SK-MEL-5 (cell line): ENCODE measurements at regions not wholly inside any gene's neighbourhood (a gene's known extent, or its start where the extent isn't known, plus 50 kb on each side); places are given as distances from the start of the nearest gene placed in this dataset.
"Not testable (repeated sequence)": the region's sequence is repeated elsewhere in the genome, so short reads cannot be mapped to it uniquely, and the experiment has no call there.

Experiments used
- DNase-seq: peaks from one replicate; pipeline ENCODE4 v3.0.0-alpha.2; 2016; ENCODE audit warnings: low read depth, low spot score
- in situ Hi-C: cut with HindIII; loops from 2 replicates; pipeline ENCODE4 v1.10.0; 2016; ENCODE audit warnings: low sequenced_read_pairs, high pct_unique_total_duplicates, low pct_unique_long_range_greater_than_20kb

DNA sequence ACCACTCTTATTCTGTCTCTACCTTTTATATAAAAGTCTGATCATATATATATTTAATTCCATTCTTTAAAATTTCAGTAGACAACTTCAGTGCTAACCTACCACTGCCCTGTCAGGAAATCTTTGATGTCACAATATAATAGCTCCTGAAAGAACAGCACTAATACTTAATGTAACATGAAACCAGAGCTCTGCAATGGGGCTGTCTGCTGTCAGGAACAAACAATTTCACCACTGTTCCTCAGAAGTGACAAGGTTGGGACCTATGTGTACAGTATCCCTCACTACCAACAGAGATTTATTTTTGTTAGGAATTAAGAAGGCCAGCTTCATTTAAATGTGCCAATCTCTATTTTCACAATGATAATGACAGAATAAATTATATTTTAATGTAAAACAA lies 165.5 kb upstream of the C11orf58 start:
- in situ Hi-C loops: no loop called here
- peak; percentile 68 for DNase-seq

- no peak for DNase-seq
- in situ Hi-C loops: no loop called here
These were observed 177.3 kb upstream of the C11orf58 start for GRCh38 chr11:16561150-16561549.

DNA sequence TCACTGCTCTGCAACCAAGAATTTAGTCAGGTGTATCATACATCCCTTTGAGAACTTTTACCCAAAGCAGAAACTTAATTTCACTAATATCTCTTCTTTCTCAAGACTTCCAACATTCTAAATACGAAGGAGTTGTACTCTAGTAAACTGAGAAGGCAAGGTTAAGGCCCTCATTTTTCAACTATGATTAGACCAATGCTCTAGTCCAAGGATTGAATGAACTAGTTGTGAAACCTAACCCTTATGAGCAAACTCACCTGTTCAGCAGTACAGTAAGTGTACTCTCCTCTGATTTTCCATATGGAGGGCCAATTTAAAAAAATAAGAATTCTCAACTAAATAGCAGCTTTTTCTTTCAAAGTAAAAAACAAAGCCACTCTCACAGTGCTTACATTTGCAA lies 180.0 kb upstream of the C11orf58 start:
- DNase-seq: no peak
- in situ Hi-C loops: no loop called here

DNA sequence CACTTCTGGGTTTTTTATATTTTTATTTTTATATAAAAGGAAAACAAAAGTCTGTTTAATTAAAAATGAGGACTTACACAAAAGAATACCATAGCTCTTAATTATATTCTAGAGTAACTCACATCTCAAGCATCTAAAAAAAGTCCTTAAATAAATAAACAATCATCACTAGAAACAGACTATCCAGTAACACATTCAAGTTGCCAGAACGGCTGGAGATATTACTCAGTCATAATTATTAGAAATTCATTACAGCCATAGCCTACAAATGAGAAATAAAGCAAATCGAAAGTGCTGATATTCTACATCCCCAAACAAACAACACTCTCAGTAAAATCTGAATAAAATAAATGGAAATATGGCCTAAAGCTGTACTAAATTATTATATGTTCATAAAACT lies 182.5 kb upstream of the C11orf58 start:
- in situ Hi-C loops: no loop called here
- DNase-seq: no peak

GRCh38 chr11:16554361-16554760 lies 184.1 kb upstream of the C11orf58 start:
- no peak for DNase-seq
- in situ Hi-C loops: no loop called here

GRCh38 chr11:16547879-16548278 lies 190.6 kb upstream of the C11orf58 start:
- DNase-seq: no peak
- in situ Hi-C loops: no loop called here

DNA sequence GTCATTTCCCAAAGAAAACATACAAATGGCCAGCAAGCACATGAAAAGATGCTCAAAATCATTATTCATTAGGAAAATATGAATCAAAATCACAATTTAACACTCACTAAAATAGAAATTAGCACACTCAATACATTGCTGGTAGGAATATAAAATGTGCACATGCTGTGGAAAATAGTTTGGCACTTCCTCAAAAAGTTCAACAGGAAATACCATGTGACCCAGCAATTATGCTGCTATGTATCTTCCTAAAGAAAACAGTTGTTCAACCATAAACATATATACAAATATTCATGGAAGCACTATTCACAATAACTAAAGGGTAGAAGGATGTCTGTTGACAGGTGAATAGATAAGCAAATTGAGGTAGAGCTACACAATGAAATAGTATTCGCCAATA lies 187.3 kb upstream of the SOX6 start:
- no peak for DNase-seq
- in situ Hi-C loops: no loop called here

DNA sequence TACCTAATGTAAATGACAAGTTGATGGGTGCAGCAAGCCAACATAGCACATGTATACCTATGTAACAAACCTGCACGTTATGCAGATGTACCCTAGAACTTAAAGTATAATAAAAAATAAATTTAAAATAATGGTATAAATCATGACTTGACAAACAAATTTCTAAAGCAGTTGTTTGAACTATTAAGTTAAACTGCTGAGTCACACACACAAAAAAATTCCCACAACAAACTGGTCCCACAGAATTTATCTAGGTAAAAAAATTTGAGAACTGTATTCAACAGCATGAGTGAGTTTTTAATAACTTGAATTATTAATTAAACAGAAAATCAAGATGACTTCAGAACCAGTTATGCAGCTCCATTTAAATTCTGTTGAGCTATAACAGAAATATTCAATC lies 186.0 kb upstream of the SOX6 start:
- no peak for DNase-seq
- in situ Hi-C loops: no loop called here

- in situ Hi-C loops: no loop called here
- DNase-seq: no peak
These were observed 180.2 kb upstream of the SOX6 start for GRCh38 chr11:16536513-16536912.

DNA sequence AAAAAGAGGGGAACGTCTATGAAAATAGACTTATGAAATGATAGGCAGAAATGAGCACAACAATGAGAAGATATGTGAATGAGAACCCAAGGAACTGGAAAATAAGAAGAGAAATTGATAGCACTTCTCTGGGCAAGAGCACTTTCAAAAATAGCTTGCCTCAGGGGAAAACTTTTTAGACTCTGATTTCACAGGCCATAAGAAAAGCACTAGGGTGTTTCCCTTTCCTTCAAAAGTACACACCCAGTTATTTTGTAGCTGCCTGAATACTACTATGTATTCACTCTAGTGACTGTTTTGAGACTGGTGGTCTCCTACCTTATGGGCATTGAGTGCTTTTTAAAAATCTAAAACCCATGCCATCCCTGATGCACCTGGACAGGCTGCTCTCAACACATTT lies 172.3 kb upstream of the SOX6 start:
- DNase-seq: no peak
- in situ Hi-C loops: no loop called here

DNA sequence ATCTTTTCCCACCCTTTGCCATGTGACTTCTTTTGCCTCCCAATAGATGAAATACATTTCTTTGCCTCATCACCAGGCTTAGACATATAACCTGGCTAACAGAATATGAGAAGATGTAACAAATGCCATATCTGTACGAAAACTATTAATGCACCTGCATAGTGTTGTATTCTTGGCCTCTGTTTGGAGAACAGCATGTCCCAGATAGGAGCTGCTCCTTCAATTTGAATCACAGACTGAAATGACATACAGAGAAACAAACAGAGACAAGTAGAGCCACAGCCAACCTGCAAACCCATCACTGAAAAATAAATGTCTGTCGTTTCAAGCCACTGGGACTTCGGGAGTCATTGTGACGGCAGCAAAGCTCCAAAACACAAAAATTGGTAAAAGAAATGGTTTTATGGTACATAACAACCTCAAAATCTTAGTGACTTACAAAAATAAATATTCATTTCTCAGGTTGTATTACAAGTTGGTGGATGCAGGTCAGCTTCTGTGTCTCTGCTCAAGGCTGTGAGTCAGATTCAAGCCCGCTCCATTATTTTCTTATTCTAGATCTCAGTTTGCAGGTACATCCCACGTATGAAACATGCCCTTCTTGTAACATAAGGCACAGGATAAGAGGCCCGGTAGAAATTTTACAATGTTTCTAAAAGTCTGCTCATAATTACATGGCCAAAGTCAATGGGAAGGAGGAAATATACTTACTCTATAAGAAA lies 171.3 kb upstream of the SOX6 start:
- no peak for DNase-seq
- in situ Hi-C loops: no loop called here

DNA sequence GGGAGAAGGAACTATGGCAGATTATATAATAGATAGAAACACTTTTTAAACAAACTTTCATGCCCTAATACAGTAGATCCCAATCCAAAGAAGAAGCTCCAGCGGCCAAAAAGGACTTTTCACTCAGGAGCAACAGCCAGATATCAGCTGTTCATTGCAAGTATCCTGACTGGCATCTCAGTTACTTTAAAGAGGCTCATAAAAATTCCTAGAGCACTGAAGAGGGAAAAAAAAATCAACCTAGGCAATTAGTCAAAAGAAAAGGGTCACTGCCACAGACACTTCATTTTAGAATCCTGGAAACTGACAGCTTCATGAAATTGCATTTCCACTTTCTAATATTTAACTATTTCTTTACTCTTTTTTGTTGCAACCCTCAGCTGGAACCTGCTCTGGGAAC lies 170.6 kb upstream of the SOX6 start:
- in situ Hi-C loops: no loop called here
- no peak for DNase-seq

- in situ Hi-C loops, DNase-seq: not testable (repeated sequence)
These were observed 164.4 kb upstream of the SOX6 start for GRCh38 chr11:16520713-16521112.

GRCh38 chr11:16512899-16513241 lies 156.5 kb upstream of the SOX6 start:
- DNase-seq: no peak

DNA sequence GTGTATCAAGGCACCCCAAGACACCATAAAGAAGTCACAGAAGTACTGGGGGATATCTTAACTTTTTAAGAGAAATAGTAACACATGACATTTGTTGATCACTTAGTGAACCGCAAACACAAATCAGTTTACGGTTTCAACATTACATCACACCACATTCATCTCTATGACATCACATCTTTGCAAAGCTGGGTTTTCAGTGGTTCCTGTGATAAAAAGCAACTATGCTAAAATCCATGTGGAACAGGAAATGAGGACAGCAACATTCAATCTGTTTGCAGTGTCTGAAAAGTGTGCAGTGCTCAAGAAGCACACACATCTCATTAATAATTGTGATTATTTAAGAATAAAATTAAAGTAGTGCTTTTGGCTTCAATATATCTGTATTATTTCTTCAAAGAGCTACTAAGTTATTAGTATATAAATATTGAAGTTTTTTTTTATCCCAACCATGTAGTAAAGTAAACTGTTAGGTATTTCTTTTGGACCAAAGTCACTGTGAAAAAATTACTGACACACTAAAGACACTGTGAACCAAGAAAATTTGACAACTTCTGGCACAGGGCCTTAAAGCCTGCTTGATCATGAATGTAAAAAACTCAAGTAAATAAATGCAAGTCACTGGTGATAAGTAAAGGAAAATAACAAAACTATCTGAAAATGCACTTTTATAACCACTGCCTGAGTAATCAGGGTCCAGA lies 156.0 kb upstream of the SOX6 start:
- in situ Hi-C loops: no loop called here

More at GRCh38 chr11:16512899-16513241, 156.5 kb upstream of the SOX6 start:
- in situ Hi-C loops: no loop called here

GRCh38 chr11:16511116-16512114 lies 155.1 kb upstream of the SOX6 start:
- in situ Hi-C loops: no loop called here

More for the DNA sequence above, 156.0 kb upstream of the SOX6 start:
- DNase-seq: no peak

DNA sequence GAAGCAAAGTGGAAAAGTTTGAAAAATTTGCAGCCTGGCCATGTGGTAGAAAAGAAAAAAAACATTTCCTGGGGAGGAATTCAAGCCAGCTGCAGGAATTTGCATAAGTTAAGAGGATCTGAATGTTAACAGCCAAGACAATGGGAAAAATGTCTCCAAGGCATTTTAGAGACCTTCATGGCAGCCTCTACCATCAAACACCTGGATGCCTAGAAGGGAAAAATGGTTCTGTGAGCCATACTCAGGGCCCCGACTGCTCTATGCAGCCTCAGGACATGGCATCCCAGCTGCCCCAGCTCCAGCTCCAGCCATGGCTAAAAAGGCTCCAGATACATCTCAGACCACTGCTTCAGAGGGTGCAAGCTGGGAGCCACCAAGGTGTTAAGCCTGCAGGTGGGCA lies 149.1 kb upstream of the SOX6 start:
- no peak for DNase-seq
- in situ Hi-C loops: no loop called here

More at GRCh38 chr11:16511116-16512114, 155.1 kb upstream of the SOX6 start:
- DNase-seq: no peak

DNA sequence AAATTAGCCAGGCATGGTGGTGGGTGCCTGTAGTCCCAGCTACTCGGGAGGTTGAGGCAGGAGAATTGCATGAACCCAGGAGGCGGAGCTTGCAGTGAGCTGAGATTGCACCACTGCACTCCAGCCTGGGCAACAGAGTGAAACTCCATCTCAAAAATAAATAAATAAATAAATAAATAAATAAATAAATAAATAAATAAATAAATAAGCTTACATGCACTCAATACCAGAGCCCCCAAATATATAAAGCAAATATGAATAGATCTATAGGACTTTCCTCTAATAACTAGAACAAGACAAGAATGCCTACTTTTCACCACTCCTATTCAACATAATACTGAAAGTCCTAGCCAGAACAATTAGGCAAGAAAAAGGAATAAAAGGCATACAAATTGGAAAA lies 147.5 kb upstream of the SOX6 start:
- in situ Hi-C loops, DNase-seq: not testable (repeated sequence)
